GM12892 (cell line): ENCODE measurements at regions not wholly inside any gene's neighbourhood (a gene's known extent, or its start where the extent isn't known, plus 50 kb on each side); places are given as distances from the start of the nearest gene placed in this dataset.

Source experiments
- POLR2AphosphoS5 ChIP-seq: IDR thresholded peaks from 2 replicates; pipeline ENCODE4 v1.6.1; 2011; ENCODE audit warnings: low read depth, low read length, control low read depth
- TAF1 ChIP-seq: IDR thresholded peaks from 2 replicates; pipeline ENCODE4 v1.6.1; 2011; ENCODE audit warnings: low read depth, mild to moderate bottlenecking, control low read depth, low read length, borderline replicate concordance

- TF ChIP-seq TAF1 (no peak), POLR2AphosphoS5 (no peak)
Observed at GRCh38 chr5:96527768-96528661, 95.0 kb upstream of the PCSK1 start.
